WERI-Rb-1 (cell line): ENCODE measurements at regions not wholly inside any gene's neighbourhood (a gene's known extent, or its start where the extent isn't known, plus 50 kb on each side); places are given as distances from the start of the nearest gene placed in this dataset.

Experiments used
- DNase-seq: peaks from one replicate; pipeline ENCODE4 v3.0.0-alpha.2; 2020
- H3K27ac ChIP-seq: fragments of 250-450 bp; sonication (Bioruptor Pico); 2 replicates; pipeline ENCODE4 v1.5.1; 2020; ENCODE audit warnings: mild to moderate bottlenecking, moderate library complexity
- H3K27me3 ChIP-seq: fragments of 250-450 bp; sonication (Bioruptor Pico); 2 replicates; pipeline ENCODE4 v1.5.1; 2021; ENCODE audit warnings: mild to moderate bottlenecking, low read depth, moderate library complexity; ENCODE audit not compliant: insufficient read depth, severe bottlenecking
- H3K36me3 ChIP-seq: fragments of 250-450 bp; sonication (Bioruptor Pico); 2 replicates; pipeline ENCODE4 v1.5.1; 2020; ENCODE audit warnings: mild to moderate bottlenecking, moderate library complexity
- H3K4me3 ChIP-seq: 2 replicates; pipeline ENCODE4 v1.5.1; 2011; ENCODE audit warnings: low read depth, mild to moderate bottlenecking, control low read depth, low read length
- H3K9me3 ChIP-seq: fragments of 250-450 bp; sonication (Bioruptor Pico); 2 replicates; pipeline ENCODE4 v1.5.1; 2021; ENCODE audit warnings: mild to moderate bottlenecking, moderate library complexity; ENCODE audit not compliant: severe bottlenecking
- TF ChIP-seq, protein P1 (sequence below): IDR thresholded peaks from 2 replicates; pipeline ENCODE4 v1.5.1; 2011; ENCODE audit warnings: low read depth, mild to moderate bottlenecking, control low read depth, inconsistent platforms, low read length

DNA sequence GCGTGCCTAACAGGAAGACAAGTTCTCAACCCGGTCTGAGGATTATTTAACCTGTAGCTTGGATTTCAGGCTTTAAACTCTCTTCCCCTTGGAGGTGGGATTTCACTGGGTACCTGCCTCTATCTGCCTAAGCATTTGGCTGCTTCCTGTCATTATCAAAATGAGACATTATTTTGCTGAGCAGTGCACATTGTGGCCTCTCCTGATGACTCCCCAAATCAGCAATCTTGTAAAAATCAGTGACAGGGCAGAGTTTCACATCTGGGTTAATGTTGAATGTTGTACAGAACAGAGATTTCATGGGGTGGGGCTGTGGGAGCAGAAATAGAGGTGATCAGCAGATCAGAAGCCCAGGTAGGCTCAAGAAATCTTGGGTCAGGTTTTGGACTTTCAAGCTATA, 605.9 kb downstream of the ELAVL2 start:
- Histone ChIP-seq H3K4me3 (no peak overlapping the region), H3K27ac (no peak overlapping the region), H3K27me3 (no peaks in the 10 kb centered on the region), H3K36me3 (no peaks in the 10 kb centered on the region), H3K9me3 (no peaks in the 10 kb centered on the region)
- no peak for DNase-seq
- TF ChIP-seq, protein P1, sequence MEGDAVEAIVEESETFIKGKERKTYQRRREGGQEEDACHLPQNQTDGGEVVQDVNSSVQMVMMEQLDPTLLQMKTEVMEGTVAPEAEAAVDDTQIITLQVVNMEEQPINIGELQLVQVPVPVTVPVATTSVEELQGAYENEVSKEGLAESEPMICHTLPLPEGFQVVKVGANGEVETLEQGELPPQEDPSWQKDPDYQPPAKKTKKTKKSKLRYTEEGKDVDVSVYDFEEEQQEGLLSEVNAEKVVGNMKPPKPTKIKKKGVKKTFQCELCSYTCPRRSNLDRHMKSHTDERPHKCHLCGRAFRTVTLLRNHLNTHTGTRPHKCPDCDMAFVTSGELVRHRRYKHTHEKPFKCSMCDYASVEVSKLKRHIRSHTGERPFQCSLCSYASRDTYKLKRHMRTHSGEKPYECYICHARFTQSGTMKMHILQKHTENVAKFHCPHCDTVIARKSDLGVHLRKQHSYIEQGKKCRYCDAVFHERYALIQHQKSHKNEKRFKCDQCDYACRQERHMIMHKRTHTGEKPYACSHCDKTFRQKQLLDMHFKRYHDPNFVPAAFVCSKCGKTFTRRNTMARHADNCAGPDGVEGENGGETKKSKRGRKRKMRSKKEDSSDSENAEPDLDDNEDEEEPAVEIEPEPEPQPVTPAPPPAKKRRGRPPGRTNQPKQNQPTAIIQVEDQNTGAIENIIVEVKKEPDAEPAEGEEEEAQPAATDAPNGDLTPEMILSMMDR, result no peak

GRCh38 chr9:23220957-23221356, 605.1 kb downstream of the ELAVL2 start:
- no peaks in the 10 kb centered on the region for H3K9me3 ChIP-seq
- H3K27me3 ChIP-seq, result no peaks in the 10 kb centered on the region
- no peaks in the 10 kb centered on the region for H3K36me3 ChIP-seq
- no peak for DNase-seq
- no peak overlapping the region for H3K4me3 ChIP-seq
- TF ChIP-seq, protein P1, result no peak
- no peak overlapping the region for H3K27ac ChIP-seq

GRCh38 chr9:23229890-23230317, 596.1 kb downstream of the ELAVL2 start:
- no peak overlapping the region for H3K27ac ChIP-seq
- H3K9me3 ChIP-seq, result no peaks in the 10 kb centered on the region
- no peak for DNase-seq
- H3K27me3 ChIP-seq, result no peaks in the 10 kb centered on the region
- H3K36me3 ChIP-seq, result no peaks in the 10 kb centered on the region
- TF ChIP-seq, protein P1, result no peak
- no peak overlapping the region for H3K4me3 ChIP-seq

DNA sequence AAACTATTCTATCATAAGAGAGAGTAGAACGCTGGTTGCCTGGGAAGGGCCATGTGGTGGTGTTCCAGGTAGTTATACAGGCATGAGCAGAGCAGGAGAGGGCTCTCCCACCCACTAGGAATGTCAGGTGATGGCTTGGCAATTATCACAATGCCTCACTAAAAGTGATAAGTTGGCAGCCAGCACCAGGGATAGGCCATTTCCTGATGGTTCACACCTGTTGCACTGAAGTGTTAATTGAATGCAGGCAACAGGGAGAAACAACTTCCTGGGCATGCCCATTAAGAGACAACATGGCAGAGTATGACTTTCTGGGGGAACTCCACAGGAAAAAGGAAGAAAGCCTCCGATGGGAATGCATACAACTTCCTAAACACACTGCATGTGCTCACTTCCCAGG, 593.2 kb downstream of the ELAVL2 start:
- no peak for DNase-seq
- Histone ChIP-seq H3K27ac (no peak overlapping the region), H3K9me3 (no peaks in the 10 kb centered on the region), H3K36me3 (no peaks in the 10 kb centered on the region), H3K4me3 (no peak overlapping the region), H3K27me3 (no peaks in the 10 kb centered on the region)
- TF ChIP-seq, protein P1, result no peak

DNA sequence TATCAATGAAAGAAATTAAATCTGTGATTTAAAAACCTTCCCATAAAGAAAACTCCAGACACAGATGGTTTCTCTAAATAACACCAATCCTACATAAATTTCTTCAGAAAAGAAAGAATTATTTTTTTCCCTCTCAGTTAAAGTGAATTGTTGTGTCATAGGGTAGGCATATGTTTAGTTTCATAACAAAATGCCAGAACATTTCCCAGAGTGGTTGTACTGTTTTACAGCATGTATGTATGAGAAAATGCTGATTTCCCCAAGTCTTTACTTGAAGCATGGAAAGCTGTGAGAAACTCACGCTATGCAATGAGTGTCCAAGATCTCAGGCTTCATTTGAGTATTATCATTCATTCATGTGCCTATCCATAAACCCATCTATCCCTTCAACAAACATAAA, 582.5 kb downstream of the ELAVL2 start:
- TF ChIP-seq, protein P1, result no peak
- no peak for DNase-seq

GRCh38 chr9:23245067-23245466, 581.0 kb downstream of the ELAVL2 start:
- Histone ChIP-seq H3K4me3 (no peak overlapping the region), H3K27ac (no peak overlapping the region), H3K9me3 (no peaks in the 10 kb centered on the region), H3K27me3 (no peaks in the 10 kb centered on the region), H3K36me3 (no peaks in the 10 kb centered on the region)
- TF ChIP-seq, protein P1, result no peak
- DNase-seq, result no peak

More for the DNA sequence above, 582.5 kb downstream of the ELAVL2 start:
- no peak overlapping the region for H3K4me3 ChIP-seq
- no peak overlapping the region for H3K27ac ChIP-seq
- no peaks in the 10 kb centered on the region for H3K36me3 ChIP-seq
- no peaks in the 10 kb centered on the region for H3K27me3 ChIP-seq
- H3K9me3 ChIP-seq, result no peaks in the 10 kb centered on the region
